H1 (cell line): ENCODE measurements at regions not wholly inside any gene's neighbourhood (a gene's known extent, or its start where the extent isn't known, plus 50 kb on each side); places are given as distances from the start of the nearest gene placed in this dataset.

Source experiments
- CTCF ChIA-PET: fragments of 300-600 bp; sonication (Branson Sonifier 250); formaldehyde crosslinking; loops from one replicate; lab custom pipeline; 2021; ENCODE audit not compliant: partially characterized antibody; lab: Charles Lee
- POLR2A ChIA-PET: fragments of 300-600 bp; sonication (Branson Sonifier 250); formaldehyde crosslinking; loops from one replicate; lab custom pipeline; 2021; ENCODE audit warnings: inconsistent platforms; ENCODE audit not compliant: partially characterized antibody; lab: Charles Lee
- DNase-seq, 2 experiments: peaks; one replicate each; pipeline versions ENCODE4 v3.0.0 to v3.0.0-alpha.2; 2010 to 2022; ENCODE audit warnings: low spot score in 2 of 2, low read depth in 1 of 2, mixed read lengths in 1 of 2
- FAIRE-seq: peaks from 2 replicates; lab custom pipeline; 2011; peaks lifted over from hg19 to GRCh38; lab: Jason Lieb, UNC
- H2AFZ ChIP-seq: 2 replicates; pipeline ENCODE4 v1.8.1; 2012; ENCODE audit warnings: low read length, inconsistent platforms
- H2AK5ac ChIP-seq: 2 replicates; pipeline ENCODE4 v1.6.1; 2013; ENCODE audit warnings: low read depth, low read length
- H2BK120ac ChIP-seq: replicated peaks from 2 replicates; pipeline ENCODE3; 2013; ENCODE audit warnings: low read depth, low read length, inconsistent platforms
- H2BK12ac ChIP-seq: 2 replicates; pipeline ENCODE4 v1.6.1; 2013; ENCODE audit warnings: low read depth, low read length
- H2BK15ac ChIP-seq: 2 replicates; pipeline ENCODE4 v1.6.1; 2013; ENCODE audit warnings: low read length
- H2BK20ac ChIP-seq: 2 replicates; pipeline ENCODE4 v1.6.1; 2013; ENCODE audit warnings: low read length
- H2BK5ac ChIP-seq: 2 replicates; pipeline ENCODE4 v1.6.1; 2013; ENCODE audit warnings: low read depth, low read length
- H3K14ac ChIP-seq: 2 replicates; pipeline ENCODE4 v1.6.1; 2013; ENCODE audit warnings: inconsistent platforms; ENCODE audit not compliant: insufficient read length
- H3K18ac ChIP-seq: 2 replicates; pipeline ENCODE4 v1.6.1; 2013; ENCODE audit warnings: low read length; ENCODE audit errors: extremely low read depth
- H3K23ac ChIP-seq: 2 replicates; pipeline ENCODE4 v1.6.1; 2013; ENCODE audit warnings: inconsistent platforms; ENCODE audit not compliant: insufficient read length
- H3K23me2 ChIP-seq: 2 replicates; pipeline ENCODE4 v1.6.1; 2013; ENCODE audit warnings: low read depth, low read length
- H3K27ac ChIP-seq: 2 replicates; pipeline ENCODE4 v1.6.1; 2011; ENCODE audit warnings: low read depth, low read length, inconsistent platforms
- H3K27me3 ChIP-seq, 4 experiments: replicated peaks in 1 of 4; 1 replicate in 1 of 4; 2 replicates in 3 of 4; pipeline versions ENCODE4 v1.6.1 to v1.8.1; 2011 to 2013; ENCODE audit warnings: low read length in 3 of 4, mild to moderate bottlenecking in 3 of 4, inconsistent platforms in 2 of 4, mixed read lengths in 2 of 4, moderate library complexity in 1 of 4; ENCODE audit not compliant: control insufficient read depth in 3 of 4, insufficient read depth in 3 of 4; ENCODE audit errors: extremely low read depth in 1 of 4
- H3K36me3 ChIP-seq, 4 experiments: 2 replicates each; pipeline versions ENCODE4 v1.6.1 to v1.8.1; 2011 to 2013; ENCODE audit warnings: mild to moderate bottlenecking in 4 of 4, low read length in 3 of 4, moderate library complexity in 2 of 4, control low read depth in 1 of 4, inconsistent platforms in 1 of 4; ENCODE audit not compliant: insufficient read depth in 4 of 4, control insufficient read depth in 2 of 4
- H3K4ac ChIP-seq: replicated peaks from 2 replicates; pipeline ENCODE3; 2013; ENCODE audit warnings: low read length, low read depth, mixed read lengths, inconsistent platforms; ENCODE audit not compliant: insufficient read length
- H3K4me1 ChIP-seq, 4 experiments: replicated peaks in 1 of 4; 1 replicate in 1 of 4; 2 replicates in 3 of 4; pipeline versions ENCODE4 v1.6.1 to v1.8.1; 2011 to 2013; ENCODE audit warnings: low read length in 3 of 4, inconsistent platforms in 2 of 4, mixed read lengths in 1 of 4; ENCODE audit not compliant: insufficient read depth in 4 of 4, control insufficient read depth in 3 of 4
- H3K4me2 ChIP-seq, 2 experiments: 2 replicates each; pipeline versions ENCODE4 v1.6.1 to v1.8.1; 2011 to 2013; ENCODE audit warnings: low read depth in 2 of 2, low read length in 2 of 2, control low read depth in 1 of 2, inconsistent platforms in 1 of 2, mild to moderate bottlenecking in 1 of 2; ENCODE audit not compliant: insufficient read depth in 1 of 2
- H3K4me3 ChIP-seq, 4 experiments: fragments of 200-600, 300-600 bp in 1 of 4; sonication (generic), shearing (Covaris generic), sonication (Bioruptor Twin) in 1 of 4; 2 replicates each; pipeline versions ENCODE4 v1.5.1 to v1.8.1; 2011 to 2016; ENCODE audit warnings: low read length in 4 of 4, low read depth in 3 of 4, control low read depth in 2 of 4, inconsistent platforms in 2 of 4, mild to moderate bottlenecking in 2 of 4, mixed read lengths in 1 of 4, moderate library complexity in 1 of 4; ENCODE audit not compliant: insufficient read depth in 2 of 4; ENCODE audit errors: extremely low read depth in 1 of 4
- H3K56ac ChIP-seq: replicated peaks from 2 replicates; pipeline ENCODE3; 2013; ENCODE audit warnings: low read depth, mild to moderate bottlenecking, mixed read lengths, low read length, inconsistent platforms; ENCODE audit not compliant: insufficient read length
- H3K79me1 ChIP-seq: 2 replicates; pipeline ENCODE4 v1.6.1; 2013; ENCODE audit warnings: low read depth, low read length, control low read depth
- H3K79me2 ChIP-seq, 2 experiments: 2 replicates each; pipeline versions ENCODE4 v1.6.1 to v1.8.1; 2012 to 2013; ENCODE audit warnings: low read length in 2 of 2, mild to moderate bottlenecking in 2 of 2, inconsistent platforms in 1 of 2; ENCODE audit not compliant: insufficient read depth in 2 of 2, control insufficient read depth in 1 of 2
- H3K9ac ChIP-seq, 4 experiments: replicated peaks in 1 of 4; 1 replicate in 1 of 4; 2 replicates in 3 of 4; pipeline versions ENCODE4 v1.6.1 to v1.8.1; 2011 to 2013; ENCODE audit warnings: low read depth in 3 of 4, low read length in 3 of 4, control low read depth in 2 of 4, mild to moderate bottlenecking in 2 of 4, moderate library complexity in 2 of 4, inconsistent platforms in 1 of 4; ENCODE audit errors: extremely low read depth in 1 of 4
- H3K9me3 ChIP-seq, 2 experiments: 2 replicates each; pipeline versions ENCODE4 v1.6.1 to v1.8.1; 2012 to 2013; ENCODE audit warnings: mild to moderate bottlenecking in 2 of 2, moderate library complexity in 2 of 2, control low read depth in 1 of 2, inconsistent platforms in 1 of 2, low read depth in 1 of 2, low read length in 1 of 2, mixed read lengths in 1 of 2; ENCODE audit not compliant: insufficient read depth in 2 of 2
- H4K20me1 ChIP-seq, 2 experiments: replicated peaks in 1 of 2; 2 replicates each; pipeline versions ENCODE3 to v1.8.1; 2011 to 2013; ENCODE audit warnings: inconsistent platforms in 2 of 2, low read length in 2 of 2, mild to moderate bottlenecking in 1 of 2; ENCODE audit not compliant: insufficient read depth in 2 of 2, control insufficient read depth in 1 of 2
- H4K5ac ChIP-seq: 2 replicates; pipeline ENCODE4 v1.6.1; 2013; ENCODE audit warnings: low read length, low read depth, mixed read lengths, inconsistent platforms; ENCODE audit not compliant: insufficient read length
- H4K8ac ChIP-seq: 2 replicates; pipeline ENCODE4 v1.8.0; 2013; ENCODE audit warnings: mild to moderate bottlenecking, moderate library complexity, low read length, inconsistent platforms; ENCODE audit not compliant: insufficient read depth; ENCODE audit errors: extremely low read depth
- H4K91ac ChIP-seq: replicated peaks from 2 replicates; pipeline ENCODE3; 2013; ENCODE audit warnings: low read length, mixed read lengths, inconsistent platforms; ENCODE audit not compliant: insufficient read length
- HDAC2 ChIP-seq, 2 experiments: fragments of 300-600 bp in 1 of 2; sonication (generic) in 1 of 2; IDR thresholded peaks; 2 replicates each; pipeline ENCODE4 v1.6.1; 2011 to 2012; ENCODE audit warnings: low read depth in 2 of 2, low read length in 2 of 2, mild to moderate bottlenecking in 2 of 2, moderate library complexity in 2 of 2, borderline replicate concordance in 1 of 2, inconsistent platforms in 1 of 2
- JUN ChIP-seq: IDR thresholded peaks from 2 replicates; pipeline ENCODE4 v1.6.1; 2011; ENCODE audit warnings: low read depth, mild to moderate bottlenecking, improper control_type of control experiment, low read length
- KDM1A ChIP-seq: fragments of 200-600, 300-600 bp; sonication (generic); IDR thresholded peaks from 2 replicates; pipeline ENCODE4 v1.7.1; 2016; ENCODE audit warnings: mild to moderate bottlenecking, low read length, borderline replicate concordance
- KDM5A ChIP-seq: fragments of 200-600 bp; IDR thresholded peaks from 2 replicates; pipeline ENCODE4 v1.7.1; 2012; ENCODE audit warnings: mild to moderate bottlenecking, low read length, inconsistent platforms, mixed read lengths
- RAD21 ChIP-seq, 2 experiments: IDR thresholded peaks in 1 of 2; conservative IDR thresholded peaks in 1 of 2; 2 replicates each; pipeline ENCODE4 v1.6.1; 2011; ENCODE audit warnings: low read depth in 2 of 2, low read length in 2 of 2, improper control_type of control experiment in 1 of 2, inconsistent platforms in 1 of 2, mild to moderate bottlenecking in 1 of 2, moderate library complexity in 1 of 2
- RXRA ChIP-seq: IDR thresholded peaks from 2 replicates; pipeline ENCODE4 v1.6.1; 2011; ENCODE audit warnings: low read depth, mild to moderate bottlenecking, low read length, moderate library complexity; ENCODE audit not compliant: insufficient read depth
- SRF ChIP-seq: IDR thresholded peaks from 2 replicates; pipeline ENCODE4 v1.6.1; 2011; ENCODE audit warnings: mild to moderate bottlenecking, low read depth, low read length, moderate library complexity
- WGBS, 2 experiments: shearing (Covaris generic) in 1 of 2; methylation state at CpG; one replicate each; pipeline versions ENCODE4 v1.1.6 to v1.1.7; 2013 to 2015; ENCODE audit warnings: low lambda C conversion rate in 2 of 2, mixed read lengths in 2 of 2, inconsistent platforms in 1 of 2, low coverage in 1 of 2, missing lambda C conversion rate in 1 of 2; ENCODE audit not compliant: insufficient replicate concordance in 2 of 2, insufficient coverage in 1 of 2, insufficient read length in 1 of 2; ENCODE audit errors: extremely low coverage in 1 of 2, missing lambda C conversion rate in 1 of 2; 5-methylcytosine and 5-hydroxymethylcytosine counted together

- TF ChIP-seq SRF (no peak), HDAC2 (IDR thresholded peaks at IDR 0.05; ENCODE audit: borderline replicate concordance in 1 of 2, low read depth in 2 of 2, low read length in 2 of 2) (no peak), RAD21 (IDR thresholded peaks at IDR 0.05 in 1 of 2, conservative IDR thresholded peaks at IDR 0.05 in 1 of 2; ENCODE audit: low read depth in 2 of 2, low read length in 2 of 2) (no peak), KDM5A (no peak), JUN (no peak), KDM1A (no peak), RXRA (no peak)
- Histone ChIP-seq H3K4ac (no peak overlapping the region), H3K9me3 (no peaks in the 10 kb centered on the region), H2BK5ac (no peak overlapping the region), H3K27me3 (no peaks in the 10 kb centered on the region), H2BK20ac (no peak overlapping the region), H3K36me3 (no peaks in the 10 kb centered on the region), H3K79me2 (no peaks in the 10 kb centered on the region), H3K4me2 (no peak overlapping the region), H4K91ac (no peak overlapping the region), H3K9ac (no peak overlapping the region), H4K8ac (no peak overlapping the region), H3K27ac (no peak overlapping the region), H2BK15ac (no peak overlapping the region), H3K79me1 (no peaks in the 10 kb centered on the region), H3K14ac (no peak overlapping the region), H2BK120ac (no peak overlapping the region), H2AK5ac (no peak overlapping the region), H3K23me2 (no peaks in the 10 kb centered on the region), H2BK12ac (no peak overlapping the region), H4K20me1 (no peaks in the 10 kb centered on the region), H3K18ac (no peak overlapping the region), H3K23ac (no peak overlapping the region), H3K4me1 (no peaks in the 10 kb centered on the region), H2AFZ (no peak overlapping the region), H3K56ac (no peak overlapping the region), H3K4me3 (no peak overlapping the region), H4K5ac (no peak overlapping the region)
- no peak for DNase-seq
- 89% methylated on average over 5 of the region's 5 CpGs; no CpG with 5 or more reads in 1 of the 2 experiments for WGBS, 2 experiments
- ChIA-PET POLR2A (no interaction called here), CTCF (interaction anchor here (1.1 to 1.4 kb wide), 2 partner anchors 14 to 27 kb away, joined by 3 read pairs; no protein-coding TSS in a partner anchor)
- no peak for FAIRE-seq
Observed at GRCh38 chr5:93274291-93274690, 306.7 kb downstream of the NR2F1-AS1 start.
